ENCODE measurements at regions not wholly inside any gene's neighbourhood (a gene's known extent, or its start where the extent isn't known, plus 50 kb on each side); places are given as distances from the start of the nearest gene placed in this dataset.

DNA sequence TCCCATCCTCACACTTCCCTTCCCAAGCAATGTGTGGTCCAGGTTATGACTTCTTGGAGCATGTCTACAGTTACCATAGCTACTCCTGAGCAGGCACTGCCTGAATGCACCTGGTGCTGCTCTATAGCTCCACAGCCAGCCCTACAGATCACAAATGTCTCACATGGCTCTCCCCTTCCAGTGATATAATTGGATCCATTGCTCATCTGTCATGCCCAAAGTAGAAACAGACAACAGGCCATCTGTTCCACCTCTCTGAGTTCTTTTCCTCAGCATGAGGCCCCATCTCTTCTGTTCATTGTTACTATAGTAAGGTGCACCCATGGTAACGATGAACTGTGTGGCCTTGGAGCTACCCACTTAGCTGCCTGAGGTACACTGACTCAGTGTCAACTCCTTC lies 320.3 kb upstream of the ZC3H12C start:
- TF ChIP-seq CTCF (IDR thresholded peaks at IDR 0.05): no peak

DNA sequence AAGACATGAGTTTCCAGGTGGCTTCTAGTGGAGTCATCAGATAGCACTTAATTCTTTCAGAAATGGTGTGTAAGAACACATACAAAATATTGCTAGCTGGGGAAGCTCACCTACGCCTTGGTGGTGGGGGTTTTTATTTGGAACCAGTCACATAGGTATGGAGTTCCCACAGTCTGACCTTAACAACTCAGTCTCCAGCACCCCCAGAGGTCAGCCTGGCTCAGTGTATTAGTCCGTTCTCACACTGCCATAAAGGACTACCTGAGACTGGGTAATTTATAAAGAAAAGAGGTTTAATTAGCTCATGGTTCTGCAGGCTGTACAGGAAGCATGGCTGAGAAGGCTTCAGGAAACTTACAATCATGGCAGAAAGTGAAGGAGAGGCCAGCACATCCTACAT lies 317.5 kb upstream of the ZC3H12C start:
- no peak for TF ChIP-seq CTCF (IDR thresholded peaks at IDR 0.05)

- TF ChIP-seq CTCF (IDR thresholded peaks at IDR 0.05): no peak
These were observed 310.2 kb upstream of the ZC3H12C start for GRCh38 chr11:109783014-109783413.

- no peak for TF ChIP-seq CTCF (IDR thresholded peaks at IDR 0.05)
These were observed 309.4 kb upstream of the ZC3H12C start for GRCh38 chr11:109783840-109784239.

GRCh38 chr11:109784536-109784935 lies 308.7 kb upstream of the ZC3H12C start:
- no peak for TF ChIP-seq CTCF (IDR thresholded peaks at IDR 0.05)

DNA sequence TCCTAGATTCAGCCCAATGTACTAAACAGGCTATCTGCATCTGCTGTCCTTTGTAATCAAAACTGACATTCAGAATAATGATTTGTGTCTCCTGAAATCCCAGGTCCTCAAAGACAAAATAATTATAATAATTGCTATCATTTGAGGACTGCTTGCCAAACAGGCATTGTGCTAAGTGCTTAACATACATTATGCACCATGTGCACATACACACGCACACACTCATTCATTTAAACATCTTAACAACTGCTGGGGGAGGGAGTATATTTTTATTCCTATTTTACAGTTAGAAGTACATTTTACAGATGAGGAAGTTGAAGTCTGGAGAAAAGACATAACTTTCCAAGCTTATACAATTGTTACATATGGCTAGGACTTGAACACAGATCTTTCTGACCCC lies 308.0 kb upstream of the ZC3H12C start:
- no peak for TF ChIP-seq CTCF (IDR thresholded peaks at IDR 0.05)

DNA sequence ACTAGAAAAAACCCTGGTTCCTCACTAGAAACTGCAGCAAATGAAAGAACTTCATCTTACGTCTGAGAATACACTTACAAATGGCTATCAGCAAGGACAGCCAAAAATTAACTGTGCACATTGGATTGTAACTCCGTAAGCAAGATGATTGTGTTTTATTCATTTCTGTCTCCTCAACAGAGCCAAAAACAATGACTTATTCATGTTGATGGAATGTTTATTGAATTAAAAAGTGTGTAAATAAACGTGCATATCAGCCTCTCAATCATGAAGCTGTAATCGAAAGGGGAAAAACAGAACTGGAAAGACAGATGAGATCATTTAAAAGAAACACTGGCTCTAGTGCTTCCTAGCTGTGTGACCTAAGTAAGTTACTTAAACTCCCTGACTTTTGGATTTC lies 307.5 kb upstream of the ZC3H12C start:
- no peak for TF ChIP-seq CTCF (IDR thresholded peaks at IDR 0.05)

GRCh38 chr11:109788948-109789490 lies 304.2 kb upstream of the ZC3H12C start:
- TF ChIP-seq CTCF (IDR thresholded peaks at IDR 0.05): no peak
